ENCODE measurements at regions not wholly inside any gene's neighbourhood (a gene's known extent, or its start where the extent isn't known, plus 50 kb on each side); places are given as distances from the start of the nearest gene placed in this dataset.
A peak's percentile ranks its signal among the peaks of the same experiment; 100 is the strongest.

GRCh38 chr16:31701734-31702133 is 171.9 kb upstream of the ZNF267 start:
- no peak for DNase-seq

- no peak for DNase-seq
Measured at GRCh38 chr16:31702796-31703195, 170.8 kb upstream of the ZNF267 start.

GRCh38 chr16:31703526-31704128 is 170.0 kb upstream of the ZNF267 start:
- DNase-seq, result no peak

- DNase-seq, result no peak
Measured at GRCh38 chr16:31704138-31704537, 169.5 kb upstream of the ZNF267 start.

GRCh38 chr16:31705371-31705770 is 168.2 kb upstream of the ZNF267 start:
- DNase-seq, result no peak

GRCh38 chr16:31706318-31706717 is 167.3 kb upstream of the ZNF267 start:
- DNase-seq, result no peak

- DNase-seq, result no peak
Measured at GRCh38 chr16:31706925-31707324, 166.7 kb upstream of the ZNF267 start.

GRCh38 chr16:31707743-31708335 is 165.8 kb upstream of the ZNF267 start:
- no peak for DNase-seq

- no peak for DNase-seq
Measured at GRCh38 chr16:31708348-31708747, 165.3 kb upstream of the ZNF267 start.

- DNase-seq, result no peak
Measured at GRCh38 chr16:31709181-31709580, 164.4 kb upstream of the ZNF267 start.

GRCh38 chr16:31710134-31710533 is 163.5 kb upstream of the ZNF267 start:
- no peak for DNase-seq

- DNase-seq, result no peak
Measured at GRCh38 chr16:31710880-31711279, 162.7 kb upstream of the ZNF267 start.

- DNase-seq, result no peak
Measured at GRCh38 chr16:31711344-31711845, 162.2 kb upstream of the ZNF267 start.

GRCh38 chr16:31712064-31712540 is 161.5 kb upstream of the ZNF267 start:
- no peak for DNase-seq

- DNase-seq, result peak; percentile 44 to 95 (median 87)
Measured at GRCh38 chr16:31713071-31713944, 160.3 kb upstream of the ZNF267 start.

GRCh38 chr16:31713945-31714902 is 159.4 kb upstream of the ZNF267 start:
- peak in 1 of 58 donors; percentile 9 for DNase-seq

GRCh38 chr16:31714903-31715504 is 158.6 kb upstream of the ZNF267 start:
- DNase-seq, result no peak

GRCh38 chr16:31715915-31716314 is 157.7 kb upstream of the ZNF267 start:
- DNase-seq, result no peak

GRCh38 chr16:31718998-31719397 is 154.6 kb upstream of the ZNF267 start:
- DNase-seq, result no peak

GRCh38 chr16:31727553-31727952 is 146.1 kb upstream of the ZNF267 start:
- no peak for DNase-seq
